Epithelial cell of esophagus (primary cell): ENCODE measurements at regions not wholly inside any gene's neighbourhood (a gene's known extent, or its start where the extent isn't known, plus 50 kb on each side); places are given as distances from the start of the nearest gene placed in this dataset.
"Not testable (repeated sequence)": the region's sequence is repeated elsewhere in the genome, so short reads cannot be mapped to it uniquely, and the experiment has no call there.

Experiments
- DNase-seq: peaks from one replicate; pipeline ENCODE4 v3.0.0; 2010; ENCODE audit warnings: low read depth
- H3K4me3 ChIP-seq: 2 replicates; pipeline ENCODE4 v1.5.1; 2011; ENCODE audit warnings: mild to moderate bottlenecking, low read length, control low read depth
- TF ChIP-seq, protein P1 (sequence below): IDR thresholded peaks from 2 replicates; pipeline ENCODE4 v1.5.1; 2011; ENCODE audit warnings: low read depth, mild to moderate bottlenecking, low read length, control low read depth, inconsistent platforms; ENCODE audit not compliant: insufficient read depth; ENCODE audit errors: missing control alignments

DNA sequence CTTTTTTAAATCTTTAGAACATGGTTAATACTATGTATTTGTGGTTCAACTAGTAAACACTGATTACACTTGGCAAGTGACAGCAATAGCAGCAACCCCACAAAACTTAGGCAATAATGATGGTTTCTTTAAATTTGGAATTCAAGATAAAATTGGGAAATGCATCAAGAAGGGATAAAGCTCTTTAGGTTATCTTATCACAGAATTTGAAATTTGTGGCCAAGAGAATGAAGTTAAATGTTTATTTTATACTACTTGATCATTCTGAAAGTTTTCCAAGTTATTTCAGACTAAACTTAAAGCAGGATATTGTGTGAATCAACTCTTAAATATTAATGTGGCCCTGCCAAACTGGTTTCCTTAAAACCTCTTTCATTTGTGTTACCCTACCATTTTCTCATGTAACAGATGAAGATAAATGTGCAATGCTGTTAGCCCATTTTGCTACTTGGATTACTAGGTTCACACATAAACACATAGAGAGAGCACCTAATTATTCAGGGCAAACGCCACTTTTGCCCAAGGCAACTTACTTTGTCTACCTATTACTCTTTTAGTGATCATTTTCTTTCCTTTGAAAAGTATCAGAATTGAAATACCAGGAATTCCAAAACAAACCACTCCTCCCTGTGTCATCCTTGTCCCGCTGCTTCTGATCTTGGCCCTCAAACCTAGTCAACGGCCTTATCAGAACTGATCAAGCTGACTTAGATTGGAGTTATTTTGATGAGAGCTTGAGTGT lies 186.7 kb upstream of the TENT5A start:
- no peak overlapping the region for H3K4me3 ChIP-seq
- TF ChIP-seq, protein P1, sequence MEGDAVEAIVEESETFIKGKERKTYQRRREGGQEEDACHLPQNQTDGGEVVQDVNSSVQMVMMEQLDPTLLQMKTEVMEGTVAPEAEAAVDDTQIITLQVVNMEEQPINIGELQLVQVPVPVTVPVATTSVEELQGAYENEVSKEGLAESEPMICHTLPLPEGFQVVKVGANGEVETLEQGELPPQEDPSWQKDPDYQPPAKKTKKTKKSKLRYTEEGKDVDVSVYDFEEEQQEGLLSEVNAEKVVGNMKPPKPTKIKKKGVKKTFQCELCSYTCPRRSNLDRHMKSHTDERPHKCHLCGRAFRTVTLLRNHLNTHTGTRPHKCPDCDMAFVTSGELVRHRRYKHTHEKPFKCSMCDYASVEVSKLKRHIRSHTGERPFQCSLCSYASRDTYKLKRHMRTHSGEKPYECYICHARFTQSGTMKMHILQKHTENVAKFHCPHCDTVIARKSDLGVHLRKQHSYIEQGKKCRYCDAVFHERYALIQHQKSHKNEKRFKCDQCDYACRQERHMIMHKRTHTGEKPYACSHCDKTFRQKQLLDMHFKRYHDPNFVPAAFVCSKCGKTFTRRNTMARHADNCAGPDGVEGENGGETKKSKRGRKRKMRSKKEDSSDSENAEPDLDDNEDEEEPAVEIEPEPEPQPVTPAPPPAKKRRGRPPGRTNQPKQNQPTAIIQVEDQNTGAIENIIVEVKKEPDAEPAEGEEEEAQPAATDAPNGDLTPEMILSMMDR = no peak
- DNase-seq = peak; percentile 72

DNA sequence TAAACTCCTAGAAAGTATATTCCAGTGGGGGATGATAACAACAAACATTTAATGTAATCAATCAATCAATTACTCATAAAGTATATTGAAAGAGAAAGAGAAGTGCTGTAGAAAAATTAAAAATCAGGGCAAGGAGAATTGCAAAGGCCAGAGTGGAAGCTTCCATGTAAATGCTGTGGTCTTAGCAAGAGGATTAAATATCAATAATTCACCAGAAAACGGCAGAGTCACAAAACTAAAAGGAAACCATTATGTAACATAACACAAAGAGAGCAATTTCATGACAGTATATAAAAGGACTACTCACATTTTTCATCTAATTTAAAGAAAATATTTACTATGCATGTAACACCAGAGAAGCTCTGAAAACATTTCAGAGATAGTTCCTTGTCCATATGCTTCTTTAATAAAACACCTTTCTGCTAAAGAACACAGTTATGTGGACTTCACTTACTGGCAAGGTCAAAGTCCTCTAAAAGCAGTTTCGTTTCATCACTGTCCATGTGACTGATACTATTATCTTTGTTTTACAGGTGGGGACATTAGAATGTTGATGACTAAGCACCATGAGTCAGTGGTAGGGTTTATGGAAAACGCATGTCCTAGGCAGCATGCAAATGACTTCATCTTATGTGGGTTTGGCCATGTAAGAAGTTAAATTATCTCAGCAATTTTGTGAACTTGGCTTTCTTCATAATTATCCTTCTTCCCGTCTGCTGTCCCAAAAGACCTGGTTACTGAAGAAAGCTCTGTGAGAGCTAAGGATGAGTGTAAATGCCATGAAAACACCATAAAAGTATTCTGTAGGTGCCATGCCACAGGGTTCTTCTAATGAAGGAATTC lies 185.8 kb upstream of the TENT5A start:
- peak; percentile 99 for DNase-seq

DNA sequence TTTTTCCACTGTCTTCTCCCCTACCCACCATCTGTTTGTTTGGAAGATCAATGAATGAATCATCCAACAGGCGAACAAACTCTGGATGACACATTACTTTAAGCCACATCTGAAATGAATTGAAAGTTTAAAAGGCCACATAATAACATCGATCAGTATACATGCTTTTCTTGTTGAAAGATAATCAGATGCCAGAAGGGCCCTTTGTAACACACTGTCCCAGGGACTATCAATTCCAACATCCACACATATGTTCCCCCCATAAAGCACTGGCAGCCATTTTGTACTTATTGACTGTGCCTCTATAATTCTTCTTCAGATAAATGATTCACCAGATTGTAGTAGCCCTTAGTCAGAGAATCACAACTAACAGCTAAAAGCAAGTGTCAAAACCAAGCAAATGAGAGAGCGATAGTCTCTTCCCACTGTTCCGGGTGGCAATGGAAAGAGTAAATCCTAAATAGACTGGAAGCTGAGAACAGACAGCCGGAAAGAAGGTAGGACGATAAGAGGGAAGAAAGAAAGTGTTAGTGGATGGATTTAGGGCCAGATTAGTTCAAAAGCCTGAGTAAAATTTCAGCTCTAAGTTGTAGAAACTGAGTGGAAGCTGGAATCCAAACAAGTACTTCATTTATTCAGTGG lies 184.9 kb upstream of the TENT5A start:
- no peak overlapping the region for H3K4me3 ChIP-seq
- TF ChIP-seq, protein P1 = no peak
- DNase-seq = peak; percentile 58

More for the DNA sequence above, 185.8 kb upstream of the TENT5A start:
- H3K4me3 ChIP-seq = no peak overlapping the region
- TF ChIP-seq, protein P1 = no peak

DNA sequence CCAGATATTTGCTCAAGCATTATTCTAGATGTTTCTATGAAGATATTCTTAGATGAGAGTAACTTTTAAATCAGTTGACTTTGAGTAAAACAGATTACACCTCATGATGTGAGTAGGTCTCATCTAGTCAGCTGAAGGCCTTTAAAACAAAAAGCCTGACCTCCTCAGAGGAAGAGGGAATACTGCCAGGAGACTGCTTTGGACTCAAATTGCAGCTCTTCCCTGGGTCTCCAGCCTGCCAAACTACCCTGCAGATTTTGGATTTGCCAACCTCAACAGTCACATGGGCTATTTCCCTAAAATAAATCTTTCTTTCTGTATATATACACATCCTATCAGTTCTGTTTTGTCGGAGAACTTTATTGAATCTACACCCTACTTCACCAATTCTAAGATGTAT lies 182.5 kb upstream of the TENT5A start:
- no peak overlapping the region for H3K4me3 ChIP-seq
- TF ChIP-seq, protein P1 = no peak
- DNase-seq = no peak

DNA sequence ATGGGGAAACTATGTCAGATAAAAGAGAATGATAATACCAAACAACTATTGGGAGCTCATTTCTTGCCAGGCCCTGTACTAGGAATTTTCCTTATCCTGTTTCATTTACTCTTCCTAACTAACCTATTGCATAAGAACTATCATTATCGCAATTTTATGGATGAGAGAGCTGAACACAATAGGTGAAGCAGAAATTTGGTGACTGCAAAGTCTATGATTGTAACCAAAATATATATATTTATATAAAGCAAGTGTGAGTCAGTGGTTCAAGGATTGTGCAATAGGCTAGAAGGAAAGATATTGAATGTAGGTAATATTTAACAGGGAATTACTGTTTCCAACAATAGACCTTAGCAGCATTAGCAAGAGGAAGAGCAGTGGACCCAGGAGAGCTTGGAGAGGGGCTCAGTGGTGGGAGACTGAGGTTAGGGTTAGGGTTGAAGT lies 181.1 kb upstream of the TENT5A start:
- H3K4me3 ChIP-seq = no peak overlapping the region
- TF ChIP-seq, protein P1 = no peak
- peak; percentile 36 for DNase-seq

DNA sequence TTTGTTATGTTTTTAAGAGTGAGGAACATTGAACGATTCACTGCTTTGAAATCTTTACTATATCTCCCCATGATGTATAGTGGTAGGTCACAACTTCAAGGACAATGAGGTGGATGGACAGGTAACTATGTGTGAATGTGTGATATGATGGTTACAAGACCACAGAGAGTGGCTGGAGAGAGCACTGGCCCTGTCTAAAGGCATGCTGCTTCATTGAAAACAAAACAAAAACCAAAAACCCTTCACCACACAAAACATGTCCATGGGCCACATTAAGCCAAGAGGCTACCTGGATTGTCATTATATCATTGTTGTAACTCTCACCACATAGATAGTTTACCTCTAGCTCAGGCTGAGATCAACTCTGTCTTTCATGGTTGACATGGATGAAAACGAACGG lies 180.6 kb upstream of the TENT5A start:
- no peak overlapping the region for H3K4me3 ChIP-seq
- TF ChIP-seq, protein P1 = no peak
- no peak for DNase-seq

DNA sequence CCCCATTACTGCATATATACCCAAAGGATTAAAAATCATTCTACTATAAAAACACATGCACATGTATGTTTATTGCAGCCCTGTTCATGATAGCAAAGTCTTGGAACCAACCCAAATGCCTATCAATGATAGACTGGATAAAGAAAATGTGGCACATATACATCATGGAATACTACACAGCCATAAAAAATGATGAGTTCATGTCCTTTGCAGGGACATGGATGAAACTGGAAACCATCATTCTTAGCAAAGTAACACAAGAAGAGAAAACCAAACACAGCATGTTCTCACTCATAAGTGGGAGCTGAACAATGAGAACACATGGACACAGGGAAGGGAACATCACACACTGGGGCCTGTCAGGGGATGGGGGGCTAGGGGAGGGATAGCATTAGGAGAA lies 180.0 kb upstream of the TENT5A start:
- not testable (repeated sequence) for DNase-seq, H3K4me3 ChIP-seq
